ENCODE measurements at regions not wholly inside any gene's neighbourhood (a gene's known extent, or its start where the extent isn't known, plus 50 kb on each side); places are given as distances from the start of the nearest gene placed in this dataset.

DNA sequence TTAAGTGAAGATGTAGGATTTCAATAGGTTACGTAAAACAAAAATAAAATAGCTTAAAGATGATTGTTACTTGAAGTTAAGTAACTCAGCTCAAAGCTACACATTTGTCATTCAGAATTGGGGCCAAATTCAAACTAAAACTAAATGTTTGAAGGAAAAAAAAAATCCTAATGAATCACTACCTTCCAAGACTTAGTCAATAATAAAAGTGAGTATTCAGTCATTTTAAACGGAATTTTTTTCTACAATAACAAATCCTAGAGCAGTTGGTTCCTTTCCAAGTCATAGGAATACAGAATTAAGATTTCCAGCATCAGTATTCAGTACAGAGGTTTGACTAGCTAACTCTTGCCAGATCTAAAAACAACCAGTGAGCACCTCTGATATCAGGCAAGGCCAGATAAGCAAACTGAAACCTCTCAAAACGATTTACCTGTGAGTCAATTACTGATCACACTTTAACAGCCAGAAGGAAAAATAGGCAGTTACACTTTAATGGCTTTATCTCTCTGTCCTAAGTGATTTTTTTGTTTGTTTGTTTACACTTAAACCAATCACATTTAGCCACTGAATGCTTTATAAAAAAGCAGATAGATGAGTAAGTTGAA, 669.8 kb upstream of the ANKRD30A start:
- TF ChIP-seq ZNF274 (IDR thresholded peaks at IDR 0.05; ENCODE audit: low read depth, low read length) (no peak), YY1 (IDR thresholded peaks at IDR 0.05; ENCODE audit: insufficient read depth, insufficient read length) (no peak), SUZ12 (IDR thresholded peaks at IDR 0.05; ENCODE audit: extremely low read depth, insufficient read depth, insufficient read length) (no peak)

Measured in NT2/D1 (cell line).